Tibial nerve (tissue), 3 donors: ENCODE measurements at regions not wholly inside any gene's neighbourhood (a gene's known extent, or its start where the extent isn't known, plus 50 kb on each side); places are given as distances from the start of the nearest gene placed in this dataset.

Experiments
- POLR2A ChIP-seq, 2 donors: fragments of 450-650 bp; IDR thresholded peaks; one replicate each; pipeline ENCODE4 v1.6.1; 2017; ENCODE audit warnings: antibody characterized with exemption in 2 of 2, mild to moderate bottlenecking in 2 of 2, moderate library complexity in 2 of 2
- TF ChIP-seq, protein P1 (sequence below), 5 experiments: fragments of 200-600 bp in 3 of 5; fragments of 450-650 bp in 2 of 5; sonication (generic) in 3 of 5; IDR thresholded peaks; one replicate each; pipeline ENCODE4 v1.5.1; 2016 to 2019; ENCODE audit warnings: antibody characterized with exemption in 5 of 5, mild to moderate bottlenecking in 3 of 5, moderate library complexity in 2 of 5

DNA sequence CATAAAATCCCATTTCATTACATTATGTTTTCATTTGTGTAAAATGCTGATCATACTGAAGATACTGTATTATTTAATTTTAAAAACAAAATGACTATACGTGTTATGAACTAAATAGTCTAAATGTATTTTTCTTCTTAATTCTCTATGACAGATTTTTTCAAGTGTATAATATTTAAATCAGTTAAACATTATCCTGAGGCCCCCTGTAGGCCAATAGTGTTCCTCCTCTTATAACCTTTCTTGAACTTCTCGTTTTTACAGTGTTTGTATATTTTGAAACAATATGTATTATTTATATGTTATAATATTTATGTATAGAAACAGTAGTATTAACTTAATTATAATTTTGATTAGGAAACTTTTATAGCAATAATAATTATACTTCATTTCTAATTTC is 151.1 kb upstream of the CHORDC1 start:
- TF ChIP-seq, protein P1, sequence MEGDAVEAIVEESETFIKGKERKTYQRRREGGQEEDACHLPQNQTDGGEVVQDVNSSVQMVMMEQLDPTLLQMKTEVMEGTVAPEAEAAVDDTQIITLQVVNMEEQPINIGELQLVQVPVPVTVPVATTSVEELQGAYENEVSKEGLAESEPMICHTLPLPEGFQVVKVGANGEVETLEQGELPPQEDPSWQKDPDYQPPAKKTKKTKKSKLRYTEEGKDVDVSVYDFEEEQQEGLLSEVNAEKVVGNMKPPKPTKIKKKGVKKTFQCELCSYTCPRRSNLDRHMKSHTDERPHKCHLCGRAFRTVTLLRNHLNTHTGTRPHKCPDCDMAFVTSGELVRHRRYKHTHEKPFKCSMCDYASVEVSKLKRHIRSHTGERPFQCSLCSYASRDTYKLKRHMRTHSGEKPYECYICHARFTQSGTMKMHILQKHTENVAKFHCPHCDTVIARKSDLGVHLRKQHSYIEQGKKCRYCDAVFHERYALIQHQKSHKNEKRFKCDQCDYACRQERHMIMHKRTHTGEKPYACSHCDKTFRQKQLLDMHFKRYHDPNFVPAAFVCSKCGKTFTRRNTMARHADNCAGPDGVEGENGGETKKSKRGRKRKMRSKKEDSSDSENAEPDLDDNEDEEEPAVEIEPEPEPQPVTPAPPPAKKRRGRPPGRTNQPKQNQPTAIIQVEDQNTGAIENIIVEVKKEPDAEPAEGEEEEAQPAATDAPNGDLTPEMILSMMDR (IDR thresholded peaks at IDR 0.05): no peak
- no peak for TF ChIP-seq POLR2A (IDR thresholded peaks at IDR 0.05)
